HG02763 (cell line): ENCODE measurements at regions not wholly inside any gene's neighbourhood (a gene's known extent, or its start where the extent isn't known, plus 50 kb on each side); places are given as distances from the start of the nearest gene placed in this dataset.

ENCODE experiments used
- ATAC-seq: cut with Tn5 transposase; IDR thresholded peaks from one replicate; pipeline ENCODE4 v1.9.1; 2021; ENCODE audit warnings: mild to moderate bottlenecking, moderate library complexity; ENCODE audit not compliant: unreplicated experiment

DNA sequence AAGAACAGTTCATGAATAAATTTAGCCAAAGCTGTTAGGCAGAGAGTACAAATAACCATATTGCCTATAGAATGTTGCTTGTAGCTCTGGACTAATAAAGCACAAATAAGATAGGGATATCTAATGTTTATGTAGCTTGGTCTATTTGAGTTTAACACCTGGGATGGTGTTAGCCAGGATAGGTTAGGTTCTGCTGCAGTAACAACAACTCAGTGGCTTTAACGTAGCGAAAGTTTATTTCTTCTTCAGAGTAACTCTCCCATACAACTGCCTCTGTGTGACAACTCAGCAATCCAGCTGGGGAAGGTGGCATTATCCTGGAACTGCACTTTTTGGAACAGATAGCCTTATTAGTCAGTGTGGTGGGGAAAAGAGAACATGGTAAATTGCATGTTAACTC lies 52.2 kb upstream of the STEAP4 start:
- ATAC-seq = no peak

DNA sequence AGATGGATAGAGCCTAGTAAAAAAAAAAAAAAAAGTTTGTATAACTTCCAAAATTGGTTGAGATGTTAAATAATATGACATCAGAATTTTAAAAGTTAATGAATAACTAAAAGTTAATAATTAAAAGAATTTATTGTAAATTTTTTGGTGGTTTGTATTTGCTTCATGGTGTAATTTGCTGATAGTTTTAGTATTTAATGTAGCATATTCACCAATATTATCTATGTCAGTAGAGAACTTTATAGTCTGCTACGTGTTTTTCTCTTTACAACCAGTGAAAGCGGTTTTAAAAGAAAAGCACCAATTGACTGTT lies 51.8 kb upstream of the STEAP4 start:
- no peak for ATAC-seq

DNA sequence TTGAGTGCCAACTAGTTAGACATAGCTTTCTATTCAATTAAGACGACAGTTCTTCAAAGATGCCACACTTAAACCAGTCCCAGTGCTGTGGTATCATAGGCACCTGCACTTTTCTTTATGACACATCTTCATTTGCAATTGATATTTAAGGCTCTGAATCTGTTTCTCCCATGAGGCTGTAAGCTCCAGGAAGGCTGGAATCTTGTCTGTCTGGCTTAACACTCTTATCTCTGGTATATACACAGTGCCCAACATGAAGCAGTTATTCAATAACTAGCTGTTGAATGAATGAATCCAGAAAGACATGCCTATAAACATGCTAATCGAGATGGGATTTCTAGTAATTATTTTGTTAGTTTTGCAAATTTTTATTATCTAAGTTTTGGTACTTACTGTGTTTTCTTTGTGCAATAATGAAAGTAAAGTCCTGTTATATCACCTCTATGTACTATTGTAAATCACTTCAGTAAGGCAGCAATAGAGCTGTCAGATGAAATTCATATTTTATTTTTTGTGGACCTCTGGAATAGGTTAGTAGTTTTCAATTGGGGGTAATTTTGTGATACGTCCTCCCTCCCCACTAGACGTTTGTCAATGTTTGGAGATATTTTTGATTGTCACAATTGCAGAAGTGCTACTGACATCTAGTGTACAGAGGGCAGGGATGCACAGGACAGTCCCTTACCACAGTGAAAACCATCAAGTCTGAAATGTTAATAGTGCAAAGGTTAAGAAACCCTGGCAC lies 51.3 kb upstream of the STEAP4 start:
- ATAC-seq = peak; percentile 70

DNA sequence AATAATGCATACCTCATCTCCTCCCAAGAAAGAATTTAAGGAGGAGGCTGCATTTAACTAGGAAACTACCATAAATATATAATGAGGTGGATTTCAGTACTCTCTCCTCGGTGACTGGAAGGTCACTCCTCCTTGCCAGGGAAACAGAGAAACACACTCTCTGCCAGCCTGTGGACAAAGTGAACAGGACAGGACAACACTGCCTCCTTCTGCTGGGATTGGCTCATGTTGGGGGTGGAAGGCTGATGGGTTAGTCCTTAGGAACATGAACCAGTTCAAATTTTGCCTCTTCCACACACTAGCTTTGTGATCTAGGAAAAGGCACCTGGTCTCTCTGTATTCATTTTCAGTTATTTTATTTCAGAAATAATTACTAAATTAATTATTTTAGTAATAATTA lies 50.6 kb upstream of the STEAP4 start:
- ATAC-seq = no peak
